MM.1S (cell line): ENCODE measurements at regions not wholly inside any gene's neighbourhood (a gene's known extent, or its start where the extent isn't known, plus 50 kb on each side); places are given as distances from the start of the nearest gene placed in this dataset.

Source experiments
- DNase-seq: peaks from one replicate; pipeline ENCODE4 v3.0.0-alpha.2; 2015
- H2AFZ ChIP-seq: fragments of 300-600 bp; sonication (generic); 2 replicates; pipeline ENCODE4 v1.6.0; 2016; ENCODE audit warnings: antibody characterized with exemption, low read length
- H3F3A ChIP-seq: fragments of 300-600 bp; sonication (generic); 2 replicates; pipeline ENCODE4 v1.6.1; 2016; ENCODE audit warnings: mild to moderate bottlenecking, antibody characterized with exemption, low read length, moderate library complexity, mixed read lengths; ENCODE audit not compliant: insufficient read depth
- H3K27ac ChIP-seq: fragments of 300-600 bp; sonication (generic); 2 replicates; pipeline ENCODE4 v1.5.1; 2016; ENCODE audit warnings: mild to moderate bottlenecking, low read length
- H3K27me3 ChIP-seq: fragments of 300-600 bp; sonication (generic); replicated peaks from 2 replicates; pipeline ENCODE4 v1.6.0; 2016; ENCODE audit warnings: low read length; ENCODE audit not compliant: insufficient read depth
- H3K36me3 ChIP-seq: fragments of 300-600 bp; sonication (generic); replicated peaks from 2 replicates; pipeline ENCODE4 v1.6.1; 2016; ENCODE audit warnings: mild to moderate bottlenecking, low read length, mixed read lengths; ENCODE audit not compliant: insufficient read depth
- H3K4me1 ChIP-seq: fragments of 300-600 bp; sonication (generic); 2 replicates; pipeline ENCODE4 v1.6.1; 2016; ENCODE audit warnings: low read length, mixed read lengths
- H3K4me2 ChIP-seq: fragments of 300-600 bp; sonication (generic); 2 replicates; pipeline ENCODE4 v1.6.0; 2016; ENCODE audit warnings: low read depth, low read length
- H3K4me3 ChIP-seq: fragments of 300-600 bp; sonication (generic); 2 replicates; pipeline ENCODE4 v1.5.1; 2016; ENCODE audit warnings: low read length, mixed read lengths
- H3K79me2 ChIP-seq: fragments of 300-600 bp; sonication (generic); 2 replicates; pipeline ENCODE4 v1.6.1; 2016; ENCODE audit warnings: mixed run types, low read length, mixed read lengths
- H3K9ac ChIP-seq: fragments of 300-600 bp; sonication (generic); 2 replicates; pipeline ENCODE4 v1.6.1; 2016; ENCODE audit warnings: low read length, mixed read lengths
- H3K9me2 ChIP-seq: fragments of 300-600 bp; sonication (generic); replicated peaks from 2 replicates; pipeline ENCODE4 v1.6.1; 2016; ENCODE audit warnings: mild to moderate bottlenecking, low read length, mixed read lengths; ENCODE audit not compliant: insufficient read depth
- H3K9me3 ChIP-seq: fragments of 300-600 bp; sonication (generic); replicated peaks from 2 replicates; pipeline ENCODE4 v1.6.1; 2016; ENCODE audit warnings: mild to moderate bottlenecking, low read length, mixed read lengths; ENCODE audit not compliant: insufficient read depth
- H4K20me1 ChIP-seq: fragments of 300-600 bp; sonication (generic); 2 replicates; pipeline ENCODE4 v1.6.1; 2016; ENCODE audit warnings: mild to moderate bottlenecking, low read length, moderate library complexity, mixed read lengths; ENCODE audit not compliant: insufficient read depth
- CTCF ChIP-seq: fragments of 300-600 bp; sonication (generic); IDR thresholded peaks from 2 replicates; pipeline ENCODE4 v1.5.1; 2016; ENCODE audit warnings: antibody characterized with exemption, low read length, mixed read lengths
- EZH2 ChIP-seq: fragments of 300-600 bp; sonication (generic); optimal IDR thresholded peaks from 2 replicates; pipeline ENCODE3; 2017; ENCODE audit warnings: low read depth, mild to moderate bottlenecking, antibody characterized with exemption, low read length, mixed read lengths
- EZH2phosphoT487 ChIP-seq: fragments of 300-600 bp; sonication (generic); IDR thresholded peaks from 2 replicates; pipeline ENCODE4 v1.6.1; 2018; ENCODE audit warnings: antibody characterized with exemption, low read length

GRCh38 chr7:136064081-136064480, 86.9 kb upstream of the MTPN start:
- Histone ChIP-seq H3K36me3 (no peaks in the 10 kb centered on the region), H3K27ac (no peak overlapping the region), H3K79me2 (no peaks in the 10 kb centered on the region), H3K27me3 (no peaks in the 10 kb centered on the region), H3K9me2 (no peaks in the 10 kb centered on the region), H3K4me3 (no peak overlapping the region), H3K4me1 (no peaks in the 10 kb centered on the region), H3K9ac (no peak overlapping the region), H3K4me2 (no peak overlapping the region), H3F3A (no peaks in the 10 kb centered on the region), H4K20me1 (no peaks in the 10 kb centered on the region), H3K9me3 (no peaks in the 10 kb centered on the region), H2AFZ (no peak overlapping the region)
- TF ChIP-seq EZH2 (no peak), CTCF (no peak), EZH2phosphoT487 (no peak)
- no peak for DNase-seq

- no peaks in the 10 kb centered on the region for H3K36me3 ChIP-seq
- H3K4me2 ChIP-seq = no peak overlapping the region
- TF ChIP-seq EZH2 = no peak
- no peak for TF ChIP-seq EZH2phosphoT487
- no peak for TF ChIP-seq CTCF
- H3K27me3 ChIP-seq = no peaks in the 10 kb centered on the region
- no peaks in the 10 kb centered on the region for H4K20me1 ChIP-seq
- H3K4me1 ChIP-seq = no peaks in the 10 kb centered on the region
- H3F3A ChIP-seq = no peaks in the 10 kb centered on the region
- no peak overlapping the region for H2AFZ ChIP-seq
- no peaks in the 10 kb centered on the region for H3K9me3 ChIP-seq
- no peak overlapping the region for H3K9ac ChIP-seq
- no peaks in the 10 kb centered on the region for H3K79me2 ChIP-seq
- H3K27ac ChIP-seq = no peak overlapping the region
- no peak for DNase-seq
- no peaks in the 10 kb centered on the region for H3K9me2 ChIP-seq
- no peak overlapping the region for H3K4me3 ChIP-seq
Observed at GRCh38 chr7:136063326-136063666, 86.1 kb upstream of the MTPN start.

- H3K27ac ChIP-seq = no peak overlapping the region
- no peaks in the 10 kb centered on the region for H3K36me3 ChIP-seq
- H3K9ac ChIP-seq = no peak overlapping the region
- H3K4me2 ChIP-seq = no peak overlapping the region
- no peaks in the 10 kb centered on the region for H3K9me2 ChIP-seq
- H2AFZ ChIP-seq = no peak overlapping the region
- H3K9me3 ChIP-seq = no peaks in the 10 kb centered on the region
- DNase-seq = no peak
- H3K4me3 ChIP-seq = no peak overlapping the region
- no peaks in the 10 kb centered on the region for H3K79me2 ChIP-seq
- H4K20me1 ChIP-seq = no peaks in the 10 kb centered on the region
- TF ChIP-seq EZH2 (no peak), EZH2phosphoT487 (no peak), CTCF (no peak)
- no peaks in the 10 kb centered on the region for H3F3A ChIP-seq
- H3K27me3 ChIP-seq = no peaks in the 10 kb centered on the region
- no peaks in the 10 kb centered on the region for H3K4me1 ChIP-seq
Observed at GRCh38 chr7:136062625-136063325, 85.6 kb upstream of the MTPN start.
